GM12891 (cell line): ENCODE measurements at regions not wholly inside any gene's neighbourhood (a gene's known extent, or its start where the extent isn't known, plus 50 kb on each side); places are given as distances from the start of the nearest gene placed in this dataset.

ENCODE experiments used
- POLR2A ChIP-seq: IDR thresholded peaks from 2 replicates; pipeline ENCODE4 v1.6.1; 2011; ENCODE audit warnings: low read depth, low read length, control low read depth
- POLR2AphosphoS5 ChIP-seq: IDR thresholded peaks from 2 replicates; pipeline ENCODE4 v1.6.1; 2011; ENCODE audit warnings: low read depth, low read length, control low read depth
- POU2F2 ChIP-seq: IDR thresholded peaks from 2 replicates; pipeline ENCODE4 v1.6.1; 2011; ENCODE audit warnings: low read depth, mild to moderate bottlenecking, control low read depth, low read length, moderate library complexity
- TAF1 ChIP-seq: IDR thresholded peaks from 2 replicates; pipeline ENCODE4 v1.6.1; 2011; ENCODE audit warnings: low read depth, low read length, control low read depth

DNA sequence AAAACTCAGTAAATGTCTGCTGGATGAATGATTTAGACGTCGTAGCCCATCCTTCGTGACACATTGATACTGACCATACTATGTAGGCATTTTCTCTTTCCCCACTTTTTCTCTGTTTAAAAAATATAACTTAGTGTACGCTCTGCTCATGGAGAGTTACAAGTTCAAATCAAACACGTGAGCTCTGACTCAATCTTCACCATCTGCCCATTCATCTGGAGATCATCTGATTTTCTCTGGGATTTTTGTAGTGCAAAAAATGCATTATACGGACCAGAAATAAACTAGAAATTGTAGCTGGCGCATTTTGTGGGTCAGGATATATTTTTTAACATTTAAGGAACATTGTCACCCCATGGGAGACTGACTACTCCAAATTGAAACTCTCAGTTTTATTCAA, 124.7 kb upstream of the FAM9B start:
- TF ChIP-seq POLR2A (no peak), TAF1 (no peak), POLR2AphosphoS5 (no peak), POU2F2 (no peak)
